ENCODE measurements at regions not wholly inside any gene's neighbourhood (a gene's known extent, or its start where the extent isn't known, plus 50 kb on each side); places are given as distances from the start of the nearest gene placed in this dataset.

DNA sequence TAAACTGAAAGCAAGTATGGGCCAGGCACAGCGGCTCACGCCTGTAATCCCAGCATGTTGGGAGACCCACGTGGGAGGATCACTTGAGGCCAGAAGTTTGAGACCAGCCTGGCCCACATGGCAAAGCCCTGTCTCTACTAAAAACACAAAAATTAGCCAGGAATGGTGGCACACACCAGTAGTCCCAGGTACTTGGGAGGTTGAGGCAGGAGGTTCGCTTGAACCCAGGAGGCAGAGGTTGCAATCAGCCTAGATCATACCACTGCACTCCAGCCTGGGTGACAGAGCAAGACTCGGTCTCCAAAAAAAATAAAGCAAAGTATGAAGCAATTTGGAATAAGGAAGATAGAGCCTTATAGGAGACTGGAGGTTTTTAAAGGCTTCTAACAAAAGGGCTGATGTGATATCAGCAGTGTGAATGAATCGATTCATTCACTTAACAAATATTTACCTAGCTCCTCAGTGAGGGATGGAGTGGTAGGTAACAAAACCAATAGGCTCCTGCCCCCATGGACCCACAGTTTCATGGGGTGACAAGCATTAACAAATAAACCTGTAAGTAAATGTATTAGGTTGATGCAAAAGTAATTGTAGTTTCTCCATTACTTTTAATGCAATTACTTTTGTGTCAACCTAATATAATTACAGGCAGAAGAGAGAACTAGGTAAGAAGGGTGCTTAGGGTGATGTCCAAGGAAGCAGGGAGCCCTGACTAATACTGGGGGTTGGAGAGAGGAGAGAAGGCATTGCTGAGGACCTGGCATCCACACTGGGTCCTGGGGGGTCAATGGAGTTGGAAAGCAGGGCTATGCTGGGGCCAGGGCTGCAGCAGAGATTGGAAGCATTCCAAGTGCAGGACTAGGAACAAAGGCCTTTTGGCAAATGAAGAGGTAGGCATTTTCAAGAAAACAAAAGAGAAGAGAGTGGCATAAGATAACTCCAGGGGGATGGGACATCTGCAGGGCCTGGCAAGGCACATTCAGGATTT, 195.4 kb upstream of the ARL4C start (continued):
- TF ChIP-seq HDAC2 (IDR thresholded peaks at IDR 0.05; ENCODE audit: borderline replicate concordance in 1 of 2, low read depth in 2 of 2, low read length in 2 of 2) (no peak), GABPA (IDR thresholded peaks at IDR 0.05; ENCODE audit: borderline replicate concordance, insufficient read depth, low read length) (no peak)
